Tibial artery (tissue), 4 donors: ENCODE measurements at regions not wholly inside any gene's neighbourhood (a gene's known extent, or its start where the extent isn't known, plus 50 kb on each side); places are given as distances from the start of the nearest gene placed in this dataset.

Experiments
- DNase-seq, 2 donors: peaks; one replicate each; pipeline ENCODE4 v3.0.0-alpha.2; 2019
- H3K27ac ChIP-seq, 2 donors: fragments of 200-600 bp; sonication (generic) in 1 of 2; 1 replicate in 1 of 2; 2 replicates in 1 of 2; pipeline ENCODE4 v1.5.1; 2018 to 2019; ENCODE audit warnings: mild to moderate bottlenecking in 1 of 2
- H3K27me3 ChIP-seq, 2 donors: fragments of 200-600 bp; sonication (generic) in 1 of 2; one replicate each; pipeline versions ENCODE4 v1.5.1 to v1.6.0; 2016 to 2019
- H3K36me3 ChIP-seq, 3 donors: fragments of 200-600 bp; sonication (generic) in 2 of 3; one replicate each; pipeline ENCODE4 v1.5.1; 2016 to 2019; ENCODE audit warnings: mild to moderate bottlenecking in 2 of 3
- H3K4me1 ChIP-seq, 4 donors: fragments of 200-600 bp; sonication (generic) in 2 of 4; 1 replicate in 3 of 4; 2 replicates in 1 of 4; pipeline ENCODE4 v1.5.1; 2016 to 2019
- H3K4me3 ChIP-seq, 2 donors: fragments of 200-600 bp; sonication (generic) in 1 of 2; 1 replicate in 1 of 2; 2 replicates in 1 of 2; pipeline ENCODE4 v1.5.1; 2018 to 2019; ENCODE audit warnings: mild to moderate bottlenecking in 2 of 2
- H3K9me3 ChIP-seq, 3 donors: fragments of 200-600 bp; sonication (generic) in 1 of 3; one replicate each; pipeline ENCODE4 v1.5.1; 2016 to 2019
- CTCF ChIP-seq, 2 experiments: fragments of 200-600 bp in 1 of 2; fragments of 450-650 bp in 1 of 2; IDR thresholded peaks; one replicate each; pipeline ENCODE4 v1.5.1; 2017 to 2019; ENCODE audit warnings: antibody characterized with exemption in 2 of 2, mild to moderate bottlenecking in 1 of 2, moderate library complexity in 1 of 2
- intact Hi-C: fragments of 100-400 bp; cut with DNase I; formaldehyde crosslinking; loops from one replicate; pipeline ENCODE4 v1.15.0; 2023; ENCODE audit warnings: low total_unique reads

- no peaks in the 10 kb centered on the region for H3K36me3 ChIP-seq
- no peak for DNase-seq
- H3K9me3 ChIP-seq: no peaks in the 10 kb centered on the region
- no peak overlapping the region for H3K27ac ChIP-seq
- no peak overlapping the region for H3K4me3 ChIP-seq
- H3K4me1 ChIP-seq: no peaks in the 10 kb centered on the region
- intact Hi-C loops: no loop called here
- no peak for TF ChIP-seq CTCF (IDR thresholded peaks at IDR 0.05)
- no peaks in the 10 kb centered on the region for H3K27me3 ChIP-seq
These were observed 132.7 kb upstream of the ADGRL3 start for GRCh38 chr4:61067381-61067780.

DNA sequence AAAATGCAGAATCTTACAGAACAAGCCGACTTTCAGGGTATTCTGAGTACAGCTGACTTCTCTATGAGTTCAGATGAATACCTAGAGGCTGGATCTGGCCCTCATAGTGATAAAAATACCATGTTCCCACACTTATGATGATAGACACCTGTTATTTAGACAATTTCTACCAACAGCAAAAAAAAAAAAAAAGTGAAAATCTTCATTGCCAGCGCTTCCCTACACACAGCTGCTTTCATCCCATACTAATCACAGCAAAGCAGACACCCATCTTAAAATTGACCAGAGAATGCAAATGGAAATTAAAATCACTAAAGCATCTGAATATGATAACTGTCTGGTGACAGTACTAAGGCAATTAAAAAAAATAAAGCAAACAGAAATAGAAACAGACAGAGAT, 132.1 kb upstream of the ADGRL3 start:
- DNase-seq: no peak
- intact Hi-C loops: no loop called here

GRCh38 chr4:61068745-61069144, 131.4 kb upstream of the ADGRL3 start:
- DNase-seq: no peak
- intact Hi-C loops: no loop called here
- Histone ChIP-seq H3K27me3 (no peaks in the 10 kb centered on the region), H3K9me3 (no peaks in the 10 kb centered on the region), H3K4me3 (no peak overlapping the region), H3K36me3 (no peaks in the 10 kb centered on the region), H3K4me1 (no peaks in the 10 kb centered on the region), H3K27ac (no peak overlapping the region)
- no peak for TF ChIP-seq CTCF (IDR thresholded peaks at IDR 0.05)

More for the DNA sequence above, 132.1 kb upstream of the ADGRL3 start:
- no peak overlapping the region for H3K27ac ChIP-seq
- H3K9me3 ChIP-seq: no peaks in the 10 kb centered on the region
- no peak overlapping the region for H3K4me3 ChIP-seq
- H3K36me3 ChIP-seq: no peaks in the 10 kb centered on the region
- H3K4me1 ChIP-seq: no peaks in the 10 kb centered on the region
- no peaks in the 10 kb centered on the region for H3K27me3 ChIP-seq
- TF ChIP-seq CTCF (IDR thresholded peaks at IDR 0.05): no peak

DNA sequence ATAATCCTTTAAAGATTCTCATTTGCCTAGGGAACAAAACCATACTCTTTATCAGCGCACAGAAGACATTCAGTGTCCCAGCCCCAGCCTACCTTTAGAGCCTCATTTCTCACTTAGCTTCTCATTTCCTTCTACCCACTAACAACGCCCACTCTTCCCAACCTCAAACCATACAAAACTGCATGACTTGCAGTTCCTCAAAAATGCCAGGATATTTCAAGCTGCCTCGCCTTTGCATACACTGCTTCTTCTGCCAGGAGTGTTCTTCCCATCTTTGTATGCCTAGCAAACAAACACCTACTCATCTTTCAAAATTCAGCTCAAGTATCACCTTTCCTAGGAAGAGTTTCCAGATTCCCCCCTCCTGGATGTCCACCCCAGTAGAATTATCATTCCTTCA, 129.9 kb upstream of the ADGRL3 start:
- intact Hi-C loops: no loop called here
- Histone ChIP-seq H3K4me3 (no peak overlapping the region), H3K4me1 (no peaks in the 10 kb centered on the region), H3K9me3 (no peaks in the 10 kb centered on the region), H3K27ac (no peak overlapping the region), H3K27me3 (no peaks in the 10 kb centered on the region), H3K36me3 (no peaks in the 10 kb centered on the region)
- no peak for TF ChIP-seq CTCF (IDR thresholded peaks at IDR 0.05)
- DNase-seq: no peak

DNA sequence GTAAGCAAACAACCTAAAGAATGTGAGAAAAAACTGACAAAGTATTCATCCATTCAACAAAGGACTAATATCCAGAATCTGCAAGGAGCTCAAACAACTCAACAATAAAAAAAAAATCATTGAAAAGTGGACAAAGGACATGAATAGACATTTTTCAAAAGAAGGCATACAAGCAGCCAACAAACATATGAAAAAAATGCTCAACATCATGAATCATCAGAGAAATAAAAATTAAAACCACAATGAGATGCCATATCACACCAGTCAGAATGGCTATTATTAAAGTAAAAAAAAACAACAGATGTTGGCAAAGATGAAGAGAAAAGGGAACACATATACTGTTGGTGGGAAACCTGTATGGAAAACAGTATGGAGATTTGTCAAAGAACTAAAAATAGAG, 120.7 kb upstream of the ADGRL3 start:
- Histone ChIP-seq H3K27ac (no peak overlapping the region), H3K4me3 (no peak overlapping the region), H3K9me3 (no peaks in the 10 kb centered on the region), H3K27me3 (no peaks in the 10 kb centered on the region), H3K4me1 (no peaks in the 10 kb centered on the region), H3K36me3 (no peaks in the 10 kb centered on the region)
- no peak for TF ChIP-seq CTCF (IDR thresholded peaks at IDR 0.05)
- no peak for DNase-seq
- intact Hi-C loops: no loop called here

DNA sequence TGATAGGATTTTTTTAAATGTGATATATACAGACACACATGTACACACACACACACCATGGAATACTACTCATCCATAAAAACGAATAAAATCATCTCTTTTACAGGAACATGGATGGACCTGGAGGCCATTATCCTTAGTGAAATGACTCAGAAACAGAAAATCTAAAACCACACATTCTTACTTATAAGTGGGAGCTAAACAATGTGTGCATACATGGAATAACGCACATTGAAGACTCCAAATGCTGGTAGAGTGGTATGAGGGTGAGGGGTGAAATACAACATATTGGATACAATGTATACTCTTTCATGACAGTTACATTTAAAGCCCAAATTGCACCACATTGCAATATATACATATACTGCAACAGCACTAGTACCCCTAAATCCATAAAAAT, 120.2 kb upstream of the ADGRL3 start:
- Histone ChIP-seq H3K27ac (no peak overlapping the region), H3K4me3 (no peak overlapping the region), H3K36me3 (no peaks in the 10 kb centered on the region), H3K4me1 (no peaks in the 10 kb centered on the region), H3K27me3 (no peaks in the 10 kb centered on the region), H3K9me3 (no peaks in the 10 kb centered on the region)
- DNase-seq: no peak
- no peak for TF ChIP-seq CTCF (IDR thresholded peaks at IDR 0.05)
- intact Hi-C loops: no loop called here
